ENCODE measurements at regions not wholly inside any gene's neighbourhood (a gene's known extent, or its start where the extent isn't known, plus 50 kb on each side); places are given as distances from the start of the nearest gene placed in this dataset.

- DNase-seq (ENCODE audit: low spot score), result no peak
- Histone ChIP-seq H3K27ac (no peak overlapping the region), H3K4me3 (no peak overlapping the region)
- TF ChIP-seq CTCF (IDR thresholded peaks at IDR 0.05), result no peak
These were observed 88.3 kb upstream of the PLEKHM1 start for GRCh38 chr17:45578516-45579455.

GRCh38 chr17:45579529-45580495 lies 89.3 kb upstream of the PLEKHM1 start:
- TF ChIP-seq CTCF (IDR thresholded peaks at IDR 0.05), result no peak
- no peak for DNase-seq (ENCODE audit: low spot score)
- H3K4me3 ChIP-seq, result no peak overlapping the region
- H3K27ac ChIP-seq, result no peak overlapping the region

- DNase-seq (ENCODE audit: low spot score), result no peak
- Histone ChIP-seq H3K27ac (no peak overlapping the region), H3K4me3 (no peak overlapping the region)
- no peak for TF ChIP-seq CTCF (IDR thresholded peaks at IDR 0.05)
These were observed 90.4 kb upstream of the PLEKHM1 start for GRCh38 chr17:45580924-45581323.

- H3K27ac ChIP-seq, result no peak overlapping the region
- H3K4me3 ChIP-seq, result no peak overlapping the region
- no peak for DNase-seq (ENCODE audit: low spot score)
- TF ChIP-seq CTCF (IDR thresholded peaks at IDR 0.05), result no peak
These were observed 91.3 kb upstream of the PLEKHM1 start for GRCh38 chr17:45581860-45582259.

GRCh38 chr17:45584092-45585036 lies 93.8 kb upstream of the PLEKHM1 start:
- peak overlapping the region; percentile 69 to 88 for H3K27ac ChIP-seq
- H3K4me3 ChIP-seq, result peak overlapping the region; percentile 87
- peak; percentile 81 for DNase-seq (ENCODE audit: low spot score)
- no peak for TF ChIP-seq CTCF (IDR thresholded peaks at IDR 0.05)

GRCh38 chr17:45585037-45585733 lies 94.7 kb upstream of the PLEKHM1 start:
- DNase-seq (ENCODE audit: low spot score), result peak; percentile 84
- H3K4me3 ChIP-seq, result peak overlapping the region; percentile 87
- peak overlapping the region; percentile 69 to 88 for H3K27ac ChIP-seq

Measured in coronary artery (tissue), 2 donors.